ENCODE measurements at regions not wholly inside any gene's neighbourhood (a gene's known extent, or its start where the extent isn't known, plus 50 kb on each side); places are given as distances from the start of the nearest gene placed in this dataset.

DNA sequence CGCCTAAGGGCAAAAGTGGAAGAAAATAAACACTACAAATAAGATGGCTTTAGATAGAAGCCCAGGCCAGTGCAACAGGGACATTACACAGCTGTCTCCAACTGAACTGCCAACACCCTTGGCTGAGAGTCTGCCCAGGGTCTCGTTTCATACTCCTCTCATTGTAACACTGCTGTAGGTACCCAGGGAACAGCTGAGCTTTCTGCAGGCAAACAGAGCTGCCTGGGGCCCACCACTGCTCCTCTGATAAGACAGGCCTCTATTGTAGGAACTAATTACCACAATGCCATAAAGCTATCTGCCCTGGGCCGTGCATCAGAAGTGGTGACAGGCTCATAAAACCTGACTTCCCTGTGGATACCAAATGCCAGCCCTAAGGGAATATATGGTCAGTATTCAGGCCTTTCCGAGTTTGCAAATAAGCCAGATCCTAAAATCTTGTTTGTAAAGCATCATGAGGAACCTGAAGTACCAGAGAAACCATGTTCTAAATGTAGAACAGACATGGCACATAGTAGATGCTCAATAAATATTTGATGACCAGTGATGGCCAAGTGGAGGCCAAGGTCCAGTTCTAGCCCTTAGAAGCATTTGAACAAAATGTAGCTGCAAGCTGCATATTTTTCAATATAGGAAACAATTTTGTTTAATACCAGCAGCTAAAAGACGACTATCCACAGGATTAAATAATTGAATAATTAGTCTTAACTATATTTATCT, 84.3 kb upstream of the NEO1 start:
- H3K4me3 ChIP-seq (ENCODE audit: low read depth, low read length), result no peak overlapping the region
- TF ChIP-seq, protein P1, sequence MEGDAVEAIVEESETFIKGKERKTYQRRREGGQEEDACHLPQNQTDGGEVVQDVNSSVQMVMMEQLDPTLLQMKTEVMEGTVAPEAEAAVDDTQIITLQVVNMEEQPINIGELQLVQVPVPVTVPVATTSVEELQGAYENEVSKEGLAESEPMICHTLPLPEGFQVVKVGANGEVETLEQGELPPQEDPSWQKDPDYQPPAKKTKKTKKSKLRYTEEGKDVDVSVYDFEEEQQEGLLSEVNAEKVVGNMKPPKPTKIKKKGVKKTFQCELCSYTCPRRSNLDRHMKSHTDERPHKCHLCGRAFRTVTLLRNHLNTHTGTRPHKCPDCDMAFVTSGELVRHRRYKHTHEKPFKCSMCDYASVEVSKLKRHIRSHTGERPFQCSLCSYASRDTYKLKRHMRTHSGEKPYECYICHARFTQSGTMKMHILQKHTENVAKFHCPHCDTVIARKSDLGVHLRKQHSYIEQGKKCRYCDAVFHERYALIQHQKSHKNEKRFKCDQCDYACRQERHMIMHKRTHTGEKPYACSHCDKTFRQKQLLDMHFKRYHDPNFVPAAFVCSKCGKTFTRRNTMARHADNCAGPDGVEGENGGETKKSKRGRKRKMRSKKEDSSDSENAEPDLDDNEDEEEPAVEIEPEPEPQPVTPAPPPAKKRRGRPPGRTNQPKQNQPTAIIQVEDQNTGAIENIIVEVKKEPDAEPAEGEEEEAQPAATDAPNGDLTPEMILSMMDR (IDR thresholded peaks at IDR 0.05; ENCODE audit: control insufficient read depth, extremely low read depth, insufficient read depth), result no peak
- no peak for DNase-seq (ENCODE audit: low read depth)

DNA sequence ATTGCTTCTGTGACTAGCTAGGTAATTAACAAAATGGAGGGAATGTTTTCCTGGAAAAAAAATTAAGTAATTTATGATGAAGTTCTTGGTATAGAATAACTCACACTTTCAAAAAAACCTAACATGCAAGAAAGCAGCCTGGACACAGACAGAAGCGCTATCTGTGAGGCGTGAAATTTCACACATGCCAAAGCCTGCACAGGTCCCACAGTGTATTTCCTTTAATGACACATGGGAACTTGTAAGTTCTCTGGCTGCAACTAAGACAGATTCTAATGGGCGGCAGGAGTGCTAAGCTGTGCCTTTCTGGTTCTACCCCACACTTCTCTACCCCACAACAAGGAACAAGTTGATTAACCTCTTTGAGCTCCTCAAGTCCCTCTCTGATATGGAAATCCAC, 84.9 kb upstream of the NEO1 start:
- TF ChIP-seq, protein P1 (IDR thresholded peaks at IDR 0.05; ENCODE audit: control insufficient read depth, extremely low read depth, insufficient read depth), result no peak
- no peak overlapping the region for H3K4me3 ChIP-seq (ENCODE audit: low read depth, low read length)
- no peak for DNase-seq (ENCODE audit: low read depth)

DNA sequence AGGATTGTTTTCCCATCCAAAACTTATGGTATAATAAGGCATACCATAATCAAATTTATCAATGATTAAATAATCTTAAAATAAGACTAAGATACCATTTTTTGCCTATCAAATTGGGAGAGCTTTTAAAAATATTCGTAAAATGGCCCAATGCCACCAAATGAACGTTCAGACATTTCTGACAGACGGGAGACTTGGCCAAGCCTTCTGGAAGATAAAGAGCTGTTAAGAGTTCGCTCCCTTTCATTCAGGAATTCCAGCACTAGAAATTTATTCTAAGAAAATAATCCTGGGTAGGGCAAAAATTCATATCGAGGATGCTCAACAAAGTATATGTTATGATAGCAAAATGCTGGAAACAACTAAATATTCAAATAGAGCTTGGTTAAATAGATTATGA, 85.6 kb upstream of the NEO1 start:
- DNase-seq (ENCODE audit: low read depth), result no peak
- TF ChIP-seq, protein P1 (IDR thresholded peaks at IDR 0.05; ENCODE audit: control insufficient read depth, extremely low read depth, insufficient read depth), result no peak
- no peak overlapping the region for H3K4me3 ChIP-seq (ENCODE audit: low read depth, low read length)

- TF ChIP-seq, protein P1 (IDR thresholded peaks at IDR 0.05; ENCODE audit: control insufficient read depth, extremely low read depth, insufficient read depth), result no peak
- no peak overlapping the region for H3K4me3 ChIP-seq (ENCODE audit: low read depth, low read length)
- DNase-seq (ENCODE audit: low read depth), result no peak
Observed at GRCh38 chr15:72965671-72966070, 86.6 kb upstream of the NEO1 start.

DNA sequence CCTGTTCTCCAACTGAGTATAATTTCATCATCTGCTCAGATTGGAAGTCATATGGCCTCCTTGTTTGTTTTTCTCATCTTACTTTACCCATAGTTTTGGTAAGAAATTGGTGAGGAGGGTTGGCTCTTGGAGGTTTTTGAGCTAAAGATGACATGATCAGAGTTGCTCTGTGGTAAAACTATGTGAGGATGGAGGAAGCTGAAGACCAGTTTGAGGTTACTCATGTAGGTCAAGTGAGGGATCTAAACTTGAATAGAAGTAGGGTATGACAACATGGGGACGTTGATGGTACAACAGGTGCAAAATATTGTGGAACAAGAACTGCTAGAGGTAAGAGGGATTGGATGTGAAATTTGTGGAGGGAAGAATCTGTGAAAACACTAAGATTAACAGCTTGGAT, 87.7 kb upstream of the NEO1 start:
- H3K4me3 ChIP-seq (ENCODE audit: low read depth, low read length), result no peak overlapping the region
- TF ChIP-seq, protein P1 (IDR thresholded peaks at IDR 0.05; ENCODE audit: control insufficient read depth, extremely low read depth, insufficient read depth), result no peak
- no peak for DNase-seq (ENCODE audit: low read depth)

DNA sequence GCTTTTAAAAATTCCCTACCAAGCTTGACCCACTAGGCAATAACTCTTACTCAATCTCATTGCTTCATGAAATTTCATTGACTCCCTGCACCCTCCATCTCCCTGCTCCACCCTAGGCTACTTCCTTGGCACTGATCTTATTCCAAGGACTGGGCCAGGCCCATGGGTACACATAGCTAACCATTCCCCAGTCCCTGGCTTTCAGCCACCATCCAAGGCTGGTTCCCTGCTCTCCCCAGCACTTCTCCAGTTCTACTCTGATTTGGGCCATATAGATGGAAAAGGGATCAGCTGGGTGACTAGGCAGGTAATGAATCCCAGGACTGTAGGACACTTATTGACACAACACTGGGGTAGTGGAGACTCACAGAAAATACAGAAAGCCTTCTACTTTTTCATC, 88.1 kb upstream of the NEO1 start:
- no peak overlapping the region for H3K4me3 ChIP-seq (ENCODE audit: low read depth, low read length)
- TF ChIP-seq, protein P1 (IDR thresholded peaks at IDR 0.05; ENCODE audit: control insufficient read depth, extremely low read depth, insufficient read depth), result no peak
- DNase-seq (ENCODE audit: low read depth), result no peak

Data from LNCaP clone FGC (cell line).